ENCODE measurements at regions not wholly inside any gene's neighbourhood (a gene's known extent, or its start where the extent isn't known, plus 50 kb on each side); places are given as distances from the start of the nearest gene placed in this dataset.
"Not testable (repeated sequence)": the region's sequence is repeated elsewhere in the genome, so short reads cannot be mapped to it uniquely, and the experiment has no call there.

- H3K9me3 Mint-ChIP-seq: no peaks in the 10 kb centered on the region
- DNase-seq (no peak), ATAC-seq (ENCODE audit: low read depth) (no peak)
- CTCF ChIA-PET: interaction anchor here (1.1 kb wide), 1 partner anchor 87 kb away, joined by 3 read pairs; no protein-coding TSS in a partner anchor
- intact Hi-C loops (cut with micrococcal nuclease): no loop called here
- no peaks in the 10 kb centered on the region for H3K36me3 Mint-ChIP-seq (ENCODE audit: low read depth)
- no peak overlapping the region for H3K27ac Mint-ChIP-seq
- no peak for TF ChIP-seq CTCF (IDR thresholded peaks at IDR 0.05)
- no peak overlapping the region for H3K4me3 Mint-ChIP-seq
- POLR2A ChIA-PET: no interaction called here
- H3K27me3 Mint-ChIP-seq: peaks cover 4% of the 10 kb centered on the region
- H3K4me1 Mint-ChIP-seq: peaks cover 6% of the 10 kb centered on the region
Measured at GRCh38 chr1:25117233-25117823, 115.0 kb downstream of the SYF2 start.

GRCh38 chr1:25116832-25117231 is 115.5 kb downstream of the SYF2 start:
- no peak for DNase-seq
- Mint-ChIP-seq H3K27ac (no peak overlapping the region), H3K27me3 (peaks cover 4% of the 10 kb centered on the region), H3K4me1 (peaks cover 6% of the 10 kb centered on the region), H3K36me3 (ENCODE audit: low read depth) (no peaks in the 10 kb centered on the region), H3K9me3 (no peaks in the 10 kb centered on the region), H3K4me3 (no peak overlapping the region)
- ChIA-PET CTCF (interaction anchor here (1.1 kb wide), 1 partner anchor 88 kb away, joined by 3 read pairs; no protein-coding TSS in a partner anchor), POLR2A (no interaction called here)
- intact Hi-C loops (cut with micrococcal nuclease): no loop called here
- no peak for ATAC-seq (ENCODE audit: low read depth)
- no peak for TF ChIP-seq CTCF (IDR thresholded peaks at IDR 0.05)

GRCh38 chr1:25116117-25116516 is 116.2 kb downstream of the SYF2 start:
- intact Hi-C loops (cut with micrococcal nuclease): not testable (repeated sequence)

GRCh38 chr1:25113731-25114130 is 118.6 kb downstream of the SYF2 start:
- H3K9me3 Mint-ChIP-seq: peaks cover 9% of the 10 kb centered on the region
- H3K27me3 Mint-ChIP-seq: peaks cover 4% of the 10 kb centered on the region
- H3K4me1 Mint-ChIP-seq: peaks cover 2% of the 10 kb centered on the region
- POLR2A ChIA-PET: no interaction called here
- intact Hi-C loops (cut with micrococcal nuclease): no loop called here
- no peak for DNase-seq
- no peak for TF ChIP-seq CTCF (IDR thresholded peaks at IDR 0.05)
- H3K27ac Mint-ChIP-seq: no peak overlapping the region
- no peak for ATAC-seq (ENCODE audit: low read depth)
- no peak overlapping the region for H3K4me3 Mint-ChIP-seq
- H3K36me3 Mint-ChIP-seq (ENCODE audit: low read depth): no peaks in the 10 kb centered on the region
- CTCF ChIA-PET: no interaction called here

More at GRCh38 chr1:25116117-25116516, 116.2 kb downstream of the SYF2 start:
- H3K36me3 Mint-ChIP-seq (ENCODE audit: low read depth); H3K27me3 Mint-ChIP-seq; DNase-seq; H3K4me1 Mint-ChIP-seq; H3K27ac Mint-ChIP-seq; H3K4me3 Mint-ChIP-seq; POLR2A ChIA-PET; H3K9me3 Mint-ChIP-seq; ATAC-seq (ENCODE audit: low read depth); CTCF ChIA-PET: not testable (repeated sequence)

- Mint-ChIP-seq H3K27me3 (peaks cover 4% of the 10 kb centered on the region), H3K27ac (no peak overlapping the region), H3K36me3 (ENCODE audit: low read depth) (no peaks in the 10 kb centered on the region), H3K9me3 (peaks cover 9% of the 10 kb centered on the region), H3K4me1 (peaks cover 2% of the 10 kb centered on the region), H3K4me3 (no peak overlapping the region)
- ATAC-seq (ENCODE audit: low read depth) (no peak), DNase-seq (no peak)
- no peak for TF ChIP-seq CTCF (IDR thresholded peaks at IDR 0.05)
- CTCF ChIA-PET: interaction anchor here (1.1 kb wide), 1 partner anchor 92 kb away, joined by 4 read pairs; no protein-coding TSS in a partner anchor
- POLR2A ChIA-PET: no interaction called here
- intact Hi-C loops (cut with micrococcal nuclease): no loop called here
Measured at GRCh38 chr1:25113086-25113485, 119.2 kb downstream of the SYF2 start.

Measured in activated B cell treated with CpG ODN at 0.5 μM for 24 hours (primary cell).